BLaER1 (cell line): ENCODE measurements at regions not wholly inside any gene's neighbourhood (a gene's known extent, or its start where the extent isn't known, plus 50 kb on each side); places are given as distances from the start of the nearest gene placed in this dataset.
"Not testable (repeated sequence)": the region's sequence is repeated elsewhere in the genome, so short reads cannot be mapped to it uniquely, and the experiment has no call there.

Experiments
- H3K27ac ChIP-seq: shearing (Covaris generic); formaldehyde crosslinking; 2 replicates; pipeline ENCODE4 v1.8.1; 2022
- H3K27me3 ChIP-seq: shearing (Covaris generic); formaldehyde crosslinking; 2 replicates; pipeline ENCODE4 v1.8.1; 2022
- H3K36me3 ChIP-seq: shearing (Covaris generic); formaldehyde crosslinking; 2 replicates; pipeline ENCODE4 v1.8.1; 2022
- H3K4me1 ChIP-seq: shearing (Covaris generic); formaldehyde crosslinking; 2 replicates; pipeline ENCODE4 v1.8.1; 2022
- H3K4me2 ChIP-seq: shearing (Covaris generic); formaldehyde crosslinking; 2 replicates; pipeline ENCODE4 v1.8.1; 2022
- H3K4me3 ChIP-seq: shearing (Covaris generic); formaldehyde crosslinking; 2 replicates; pipeline ENCODE4 v1.8.1; 2022
- H3K9ac ChIP-seq: shearing (Covaris generic); formaldehyde crosslinking; 2 replicates; pipeline ENCODE4 v1.8.1; 2022
- H3K9me3 ChIP-seq: shearing (Covaris generic); formaldehyde crosslinking; 2 replicates; pipeline ENCODE4 v1.8.1; 2022
- H4K20me1 ChIP-seq: shearing (Covaris generic); formaldehyde crosslinking; 2 replicates; pipeline ENCODE4 v1.8.1; 2022
- Cebpa-rat ChIP-seq: shearing (Covaris generic); IDR thresholded peaks from 2 replicates; pipeline ENCODE4 v1.8.1; 2022

DNA sequence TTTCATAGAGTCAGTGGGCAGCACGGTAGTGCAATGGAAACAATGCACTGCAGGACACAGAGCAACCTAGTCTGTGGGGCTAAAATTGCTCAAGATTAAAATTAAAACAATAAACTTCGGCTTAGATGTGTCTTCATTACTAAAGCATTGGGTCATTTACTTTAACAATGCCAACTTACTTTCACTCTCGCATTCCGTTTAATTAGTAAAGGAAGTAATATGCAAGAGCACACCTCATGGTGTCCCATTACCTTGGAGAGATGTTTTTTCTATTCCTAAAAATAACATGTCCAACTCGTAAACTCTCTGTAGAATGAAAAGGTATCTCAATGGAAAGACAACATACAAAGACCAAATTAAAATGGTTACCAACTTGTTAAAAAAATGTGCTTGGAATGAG lies 738.4 kb downstream of the PCDH17 start:
- Histone ChIP-seq H3K27me3 (no peaks in the 10 kb centered on the region), H3K4me3 (no peak overlapping the region), H3K4me1 (no peaks in the 10 kb centered on the region), H3K4me2 (no peak overlapping the region), H3K9ac (no peak overlapping the region), H3K9me3 (no peaks in the 10 kb centered on the region), H3K27ac (no peak overlapping the region), H3K36me3 (no peaks in the 10 kb centered on the region), H4K20me1 (no peaks in the 10 kb centered on the region)
- no peak for TF ChIP-seq Cebpa-rat

DNA sequence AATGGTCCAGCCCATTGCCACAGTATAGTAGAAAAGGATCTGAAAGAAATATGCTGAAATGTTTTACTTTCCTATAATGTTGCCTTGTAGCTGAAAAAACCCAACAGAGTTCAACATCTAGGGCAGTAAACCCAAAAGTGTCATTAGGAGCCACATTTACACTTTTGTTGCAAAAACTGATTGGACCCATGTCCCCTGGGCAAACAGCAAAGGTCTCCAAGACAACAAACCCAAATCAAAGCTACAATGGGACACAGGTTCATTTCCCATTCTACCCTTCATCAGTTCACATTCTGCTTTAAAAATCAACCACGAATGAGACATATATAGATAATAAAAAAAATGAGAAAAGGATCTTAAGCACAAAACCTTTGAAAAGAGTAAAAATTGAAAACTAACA lies 744.8 kb downstream of the PCDH17 start:
- Histone ChIP-seq H3K27ac (no peak overlapping the region), H3K9ac (no peak overlapping the region), H4K20me1 (no peaks in the 10 kb centered on the region), H3K4me2 (no peak overlapping the region), H3K4me3 (no peak overlapping the region), H3K27me3 (no peaks in the 10 kb centered on the region), H3K9me3 (no peaks in the 10 kb centered on the region), H3K36me3 (no peaks in the 10 kb centered on the region), H3K4me1 (no peaks in the 10 kb centered on the region)
- TF ChIP-seq Cebpa-rat = no peak

DNA sequence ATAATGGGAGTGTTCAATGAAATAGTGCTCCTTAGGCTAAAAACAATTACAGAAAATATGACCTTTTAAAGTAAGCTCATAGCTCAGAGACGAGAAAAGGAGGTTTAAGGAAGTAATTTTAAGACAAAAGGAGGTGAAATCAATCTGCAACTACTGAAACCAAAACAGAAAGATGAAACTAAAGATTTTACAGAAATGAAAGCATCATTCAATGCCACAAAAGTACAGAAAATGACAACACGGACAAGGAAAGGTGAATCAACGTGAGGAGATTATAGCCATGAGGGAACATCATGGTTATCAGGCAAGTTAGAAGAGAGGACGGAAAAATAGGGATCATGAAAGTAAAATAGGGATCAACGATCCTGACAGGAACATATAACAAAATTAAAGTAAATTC lies 745.2 kb downstream of the PCDH17 start:
- no peaks in the 10 kb centered on the region for H3K36me3 ChIP-seq
- no peaks in the 10 kb centered on the region for H3K4me1 ChIP-seq
- no peaks in the 10 kb centered on the region for H4K20me1 ChIP-seq
- no peaks in the 10 kb centered on the region for H3K27me3 ChIP-seq
- H3K4me2 ChIP-seq = no peak overlapping the region
- no peak overlapping the region for H3K27ac ChIP-seq
- no peak overlapping the region for H3K4me3 ChIP-seq
- no peaks in the 10 kb centered on the region for H3K9me3 ChIP-seq
- TF ChIP-seq Cebpa-rat = no peak
- H3K9ac ChIP-seq = no peak overlapping the region

DNA sequence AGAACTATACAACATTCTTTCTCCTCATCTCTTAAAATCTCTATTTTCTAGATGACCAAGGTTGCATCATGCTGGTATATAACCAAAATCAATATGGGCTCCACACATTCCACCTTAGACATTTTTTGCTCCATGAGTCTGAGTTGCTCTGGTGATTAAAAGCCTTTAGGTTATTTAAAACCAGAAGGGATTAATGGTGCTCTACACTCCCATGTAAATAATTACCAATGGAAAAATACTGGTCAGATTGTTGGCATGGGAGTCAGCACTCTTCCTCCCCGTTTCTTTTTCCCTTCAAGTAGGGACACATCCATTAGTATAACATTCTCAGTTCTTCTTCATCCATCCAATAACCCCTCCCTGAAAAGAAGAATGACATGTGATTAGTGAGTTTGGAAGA lies 747.7 kb downstream of the PCDH17 start:
- TF ChIP-seq Cebpa-rat = no peak
- H3K27ac ChIP-seq = no peak overlapping the region
- no peak overlapping the region for H3K9ac ChIP-seq
- no peaks in the 10 kb centered on the region for H3K36me3 ChIP-seq
- no peaks in the 10 kb centered on the region for H3K27me3 ChIP-seq
- no peaks in the 10 kb centered on the region for H3K9me3 ChIP-seq
- no peak overlapping the region for H3K4me2 ChIP-seq
- H3K4me3 ChIP-seq = no peak overlapping the region
- H4K20me1 ChIP-seq = no peaks in the 10 kb centered on the region
- H3K4me1 ChIP-seq = no peaks in the 10 kb centered on the region

DNA sequence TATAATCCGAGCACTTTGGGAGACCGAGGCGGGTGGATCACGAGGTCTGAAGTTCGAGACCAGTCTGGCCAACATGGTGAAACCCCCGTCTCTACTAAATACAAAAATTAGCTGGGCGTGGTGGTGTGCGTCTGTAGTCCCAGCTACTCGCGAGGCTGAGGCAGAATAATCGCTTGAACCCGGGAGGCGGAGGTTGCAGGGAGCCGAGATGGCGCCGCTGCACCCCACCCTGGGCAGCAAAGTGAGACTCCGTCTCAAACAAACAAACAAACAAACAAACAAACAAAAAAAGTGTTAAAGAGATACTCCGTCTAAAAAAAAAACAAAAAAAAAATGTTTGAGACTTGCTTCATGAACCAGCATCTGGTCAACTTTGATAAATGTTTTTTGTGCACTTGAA lies 753.8 kb downstream of the PCDH17 start:
- H3K27ac ChIP-seq, H3K9ac ChIP-seq, H3K4me3 ChIP-seq, H3K4me1 ChIP-seq, H3K4me2 ChIP-seq, H3K9me3 ChIP-seq, H3K27me3 ChIP-seq, H4K20me1 ChIP-seq, H3K36me3 ChIP-seq: not testable (repeated sequence)

DNA sequence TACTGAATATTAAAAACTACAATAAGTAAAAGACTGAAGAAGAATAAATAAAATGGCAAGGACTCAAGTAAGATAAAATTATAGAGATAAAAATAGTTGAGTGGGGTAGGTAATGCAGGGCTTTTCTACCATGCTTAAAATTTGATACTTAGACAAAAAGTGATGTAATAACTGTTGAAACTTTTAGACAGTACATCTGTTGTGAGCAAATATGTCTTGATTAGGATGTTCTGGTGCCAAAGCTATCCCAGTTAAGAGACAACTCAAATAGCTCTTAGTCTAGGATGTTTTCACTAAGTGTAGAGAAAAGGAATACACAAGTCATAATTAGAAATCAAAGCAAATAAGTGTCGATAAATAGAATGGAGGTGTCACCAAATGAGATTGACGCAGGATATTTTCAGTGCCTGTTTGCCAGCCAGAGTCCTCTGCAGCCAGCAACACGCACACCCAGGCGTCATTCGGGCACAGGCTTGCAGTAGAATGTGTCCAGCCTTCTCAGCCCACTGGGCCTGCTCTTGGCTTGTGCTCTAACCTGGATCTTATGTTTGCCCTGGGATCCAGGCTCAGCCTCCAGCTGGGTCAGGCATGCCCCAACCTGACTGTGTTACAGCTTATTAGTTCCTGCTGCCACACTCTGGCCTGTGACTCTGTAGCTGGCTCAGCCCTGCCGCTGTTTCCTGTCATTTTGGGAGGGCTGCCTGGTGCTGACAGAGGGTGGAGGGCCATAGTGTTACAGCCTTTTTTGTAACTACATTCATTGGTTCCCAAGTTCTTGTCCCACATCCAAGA lies 766.2 kb downstream of the PCDH17 start:
- H3K4me3 ChIP-seq = no peak overlapping the region
- TF ChIP-seq Cebpa-rat = no peak
- H3K4me1 ChIP-seq = no peaks in the 10 kb centered on the region
- H3K27me3 ChIP-seq = no peaks in the 10 kb centered on the region
- no peak overlapping the region for H3K4me2 ChIP-seq
- H4K20me1 ChIP-seq = no peaks in the 10 kb centered on the region
- no peak overlapping the region for H3K27ac ChIP-seq
- no peaks in the 10 kb centered on the region for H3K36me3 ChIP-seq
- peaks cover 13% of the 10 kb centered on the region for H3K9me3 ChIP-seq
- H3K9ac ChIP-seq = no peak overlapping the region

DNA sequence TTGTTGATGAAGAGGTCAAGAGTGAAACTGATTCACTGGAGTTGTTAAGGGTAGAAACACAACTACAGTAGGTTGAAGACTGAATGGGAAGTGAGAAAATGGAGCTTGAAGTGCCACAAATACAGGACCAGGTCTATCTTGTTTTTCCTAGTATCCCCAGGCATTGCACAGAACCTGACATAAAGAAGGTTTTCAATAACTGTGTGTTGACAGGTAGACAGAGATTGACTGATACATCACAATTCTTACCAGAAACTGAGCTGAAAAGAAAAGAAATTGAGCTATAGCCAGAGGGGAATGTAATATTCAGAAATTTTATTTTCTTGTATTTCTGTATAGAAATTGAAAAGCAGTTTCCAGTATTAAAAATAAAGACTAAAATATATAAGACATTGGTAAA lies 767.7 kb downstream of the PCDH17 start:
- peaks cover 13% of the 10 kb centered on the region for H3K9me3 ChIP-seq
- no peaks in the 10 kb centered on the region for H3K4me1 ChIP-seq
- H3K36me3 ChIP-seq = no peaks in the 10 kb centered on the region
- TF ChIP-seq Cebpa-rat = no peak
- H3K4me2 ChIP-seq = no peak overlapping the region
- H3K27ac ChIP-seq = no peak overlapping the region
- no peak overlapping the region for H3K4me3 ChIP-seq
- no peak overlapping the region for H3K9ac ChIP-seq
- H4K20me1 ChIP-seq = no peaks in the 10 kb centered on the region
- H3K27me3 ChIP-seq = no peaks in the 10 kb centered on the region

DNA sequence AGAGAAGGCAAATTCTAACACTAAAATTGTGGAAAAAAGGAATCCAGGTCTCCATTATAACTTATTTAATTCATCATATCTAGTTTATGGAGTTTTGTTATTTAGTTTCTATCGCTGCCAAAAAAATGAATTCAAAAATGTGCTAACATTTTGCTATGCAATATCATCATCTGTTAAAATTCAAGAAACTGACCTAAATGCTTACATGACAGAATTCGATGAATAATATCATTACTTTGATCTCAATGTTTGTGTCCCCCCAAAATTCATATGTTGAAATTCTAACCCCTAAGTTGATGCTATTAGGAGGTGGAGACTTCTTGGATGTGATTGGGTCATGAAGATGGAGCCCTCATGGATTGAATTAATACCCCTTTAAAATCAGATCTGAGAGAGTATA lies 775.0 kb downstream of the PCDH17 start:
- H3K9ac ChIP-seq = no peak overlapping the region
- no peak overlapping the region for H3K4me2 ChIP-seq
- H3K4me1 ChIP-seq = no peaks in the 10 kb centered on the region
- no peaks in the 10 kb centered on the region for H3K36me3 ChIP-seq
- no peak overlapping the region for H3K27ac ChIP-seq
- no peaks in the 10 kb centered on the region for H3K27me3 ChIP-seq
- no peak for TF ChIP-seq Cebpa-rat
- no peaks in the 10 kb centered on the region for H4K20me1 ChIP-seq
- no peak overlapping the region for H3K4me3 ChIP-seq
- no peaks in the 10 kb centered on the region for H3K9me3 ChIP-seq

DNA sequence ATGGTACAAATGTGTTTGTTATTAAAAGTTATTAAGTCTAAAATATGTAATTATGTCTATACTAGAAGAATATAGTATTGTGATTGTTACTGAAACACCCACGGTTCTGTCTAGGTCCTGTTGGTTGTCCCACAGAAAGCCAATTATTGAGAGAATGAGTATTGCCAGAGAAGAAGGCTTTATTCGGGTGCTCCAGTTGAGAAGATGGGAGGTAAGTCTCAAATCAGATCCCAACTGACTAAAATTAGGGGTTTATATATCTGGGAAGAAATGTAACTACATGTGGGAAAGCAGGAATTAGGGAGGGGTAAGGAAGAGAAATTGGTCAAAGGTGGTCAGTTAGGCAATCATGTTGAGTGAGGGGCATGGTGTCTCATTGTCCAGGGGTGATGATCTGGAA lies 798.4 kb downstream of the PCDH17 start:
- no peak overlapping the region for H3K4me3 ChIP-seq
- H3K27me3 ChIP-seq = no peaks in the 10 kb centered on the region
- peaks cover 24% of the 10 kb centered on the region for H3K9me3 ChIP-seq
- H3K27ac ChIP-seq = no peak overlapping the region
- no peak overlapping the region for H3K4me2 ChIP-seq
- no peaks in the 10 kb centered on the region for H4K20me1 ChIP-seq
- no peak overlapping the region for H3K9ac ChIP-seq
- no peaks in the 10 kb centered on the region for H3K4me1 ChIP-seq
- no peaks in the 10 kb centered on the region for H3K36me3 ChIP-seq
- no peak for TF ChIP-seq Cebpa-rat

DNA sequence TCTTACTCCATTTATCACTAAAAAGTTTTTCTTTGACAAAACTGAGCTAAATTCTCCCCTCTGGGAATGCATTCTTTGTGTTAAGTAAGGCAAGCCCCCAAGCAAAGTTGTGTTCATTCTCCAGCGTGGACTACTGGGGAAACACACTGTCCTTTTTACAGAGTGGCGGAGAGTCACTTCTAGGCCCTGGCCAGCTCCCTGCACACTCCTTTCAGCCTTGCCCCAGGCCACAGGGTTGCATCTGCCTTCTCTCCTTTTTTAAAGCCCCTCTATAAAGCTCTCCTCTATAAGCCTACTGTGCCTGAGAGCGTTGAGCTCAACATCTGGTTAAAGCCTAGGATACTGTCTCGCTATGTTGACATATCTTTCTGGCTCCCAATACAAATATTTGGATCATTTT lies 803.4 kb downstream of the PCDH17 start:
- Histone ChIP-seq H3K9ac (no peak overlapping the region), H3K4me1 (no peaks in the 10 kb centered on the region), H3K36me3 (no peaks in the 10 kb centered on the region), H3K27ac (no peak overlapping the region), H3K4me2 (no peak overlapping the region), H3K9me3 (peaks cover 9% of the 10 kb centered on the region), H4K20me1 (no peaks in the 10 kb centered on the region), H3K27me3 (no peaks in the 10 kb centered on the region), H3K4me3 (no peak overlapping the region)
- TF ChIP-seq Cebpa-rat = no peak

DNA sequence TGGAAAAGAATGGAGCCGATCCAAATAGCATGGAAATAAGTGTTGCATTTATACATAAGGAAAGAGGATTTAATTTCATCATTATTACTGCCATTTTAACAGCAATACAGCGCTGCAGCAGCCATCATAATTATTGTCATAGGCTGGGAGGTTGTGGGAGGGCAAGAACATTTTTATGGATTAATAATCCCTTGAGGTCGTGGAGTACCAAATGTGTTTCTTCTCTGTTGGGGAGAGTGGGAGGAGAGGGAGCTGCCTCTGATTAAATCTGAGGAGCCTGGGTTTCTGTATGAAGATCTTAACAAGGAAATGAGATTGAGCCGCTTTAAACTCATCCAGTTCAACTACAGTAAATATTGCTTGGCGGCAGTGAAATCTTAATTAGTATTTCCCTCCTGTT lies 805.9 kb downstream of the PCDH17 start:
- H3K4me3 ChIP-seq = no peak overlapping the region
- H3K27ac ChIP-seq = no peak overlapping the region
- no peaks in the 10 kb centered on the region for H3K27me3 ChIP-seq
- TF ChIP-seq Cebpa-rat = no peak
- no peaks in the 10 kb centered on the region for H3K4me1 ChIP-seq
- H4K20me1 ChIP-seq = no peaks in the 10 kb centered on the region
- H3K9ac ChIP-seq = no peak overlapping the region
- H3K9me3 ChIP-seq = no peaks in the 10 kb centered on the region
- no peak overlapping the region for H3K4me2 ChIP-seq
- no peaks in the 10 kb centered on the region for H3K36me3 ChIP-seq
